ENCODE measurements at regions not wholly inside any gene's neighbourhood (a gene's known extent, or its start where the extent isn't known, plus 50 kb on each side); places are given as distances from the start of the nearest gene placed in this dataset.
"Not testable (repeated sequence)": the region's sequence is repeated elsewhere in the genome, so short reads cannot be mapped to it uniquely, and the experiment has no call there.

GRCh38 chrY:18237580-18237979 is 212.0 kb downstream of the CDY2A start:
- H3K27me3 ChIP-seq (ENCODE audit: control insufficient read depth in 1 of 2, insufficient read depth in 2 of 2, low read length in 2 of 2); H3K4me3 ChIP-seq (ENCODE audit: low read length); H3K27ac Mint-ChIP-seq; H3K36me3 ChIP-seq (ENCODE audit: insufficient read depth, low read length); H3K4me1 Mint-ChIP-seq (ENCODE audit: low read depth); ATAC-seq (ENCODE audit: poor library complexity); intact Hi-C loops (cut with DNase I, micrococcal nuclease); DNase-seq; H3K9me3 Mint-ChIP-seq; H3K36me3 Mint-ChIP-seq (ENCODE audit: low read depth); H3K4me3 Mint-ChIP-seq; H3K27ac ChIP-seq (ENCODE audit: low read depth in 1 of 2, low read length in 2 of 2); H3K4me1 ChIP-seq (ENCODE audit: insufficient read depth, low read length); CTCF ChIA-PET; H3K27me3 Mint-ChIP-seq; POLR2A ChIA-PET; H3K9me3 ChIP-seq (ENCODE audit: control insufficient read depth in 1 of 2, insufficient read depth in 1 of 2, low read length in 2 of 2): not testable (repeated sequence)

- H3K4me1 Mint-ChIP-seq (ENCODE audit: low read depth); H3K4me3 ChIP-seq (ENCODE audit: low read length); ATAC-seq (ENCODE audit: poor library complexity); H3K27me3 ChIP-seq (ENCODE audit: control insufficient read depth in 1 of 2, insufficient read depth in 2 of 2, low read length in 2 of 2); H3K27ac Mint-ChIP-seq; POLR2A ChIA-PET; H3K27ac ChIP-seq (ENCODE audit: low read depth in 1 of 2, low read length in 2 of 2); DNase-seq; intact Hi-C loops (cut with DNase I, micrococcal nuclease); H3K27me3 Mint-ChIP-seq; CTCF ChIA-PET; H3K4me1 ChIP-seq (ENCODE audit: insufficient read depth, low read length); H3K4me3 Mint-ChIP-seq; H3K9me3 ChIP-seq (ENCODE audit: control insufficient read depth in 1 of 2, insufficient read depth in 1 of 2, low read length in 2 of 2); H3K9me3 Mint-ChIP-seq; H3K36me3 ChIP-seq (ENCODE audit: insufficient read depth, low read length); H3K36me3 Mint-ChIP-seq (ENCODE audit: low read depth): not testable (repeated sequence)
Measured at GRCh38 chrY:18262562-18262961, 237.0 kb downstream of the CDY2A start.

GRCh38 chrY:18271126-18271525 is 245.5 kb downstream of the CDY2A start:
- H3K4me1 Mint-ChIP-seq (ENCODE audit: low read depth); H3K4me3 ChIP-seq (ENCODE audit: low read length); H3K36me3 Mint-ChIP-seq (ENCODE audit: low read depth); DNase-seq; H3K27me3 Mint-ChIP-seq; POLR2A ChIA-PET; H3K27me3 ChIP-seq (ENCODE audit: control insufficient read depth in 1 of 2, insufficient read depth in 2 of 2, low read length in 2 of 2); ATAC-seq (ENCODE audit: poor library complexity); H3K36me3 ChIP-seq (ENCODE audit: insufficient read depth, low read length); H3K4me3 Mint-ChIP-seq; H3K9me3 Mint-ChIP-seq; H3K9me3 ChIP-seq (ENCODE audit: control insufficient read depth in 1 of 2, insufficient read depth in 1 of 2, low read length in 2 of 2); H3K27ac Mint-ChIP-seq; H3K27ac ChIP-seq (ENCODE audit: low read depth in 1 of 2, low read length in 2 of 2); CTCF ChIA-PET; intact Hi-C loops (cut with DNase I, micrococcal nuclease); H3K4me1 ChIP-seq (ENCODE audit: insufficient read depth, low read length): not testable (repeated sequence)

- H3K4me3 Mint-ChIP-seq; POLR2A ChIA-PET; H3K36me3 ChIP-seq (ENCODE audit: insufficient read depth, low read length); H3K4me1 ChIP-seq (ENCODE audit: insufficient read depth, low read length); H3K9me3 Mint-ChIP-seq; intact Hi-C loops (cut with DNase I, micrococcal nuclease); ATAC-seq (ENCODE audit: poor library complexity); H3K4me1 Mint-ChIP-seq (ENCODE audit: low read depth); H3K27ac ChIP-seq (ENCODE audit: low read depth in 1 of 2, low read length in 2 of 2); H3K27me3 Mint-ChIP-seq; H3K9me3 ChIP-seq (ENCODE audit: control insufficient read depth in 1 of 2, insufficient read depth in 1 of 2, low read length in 2 of 2); H3K27ac Mint-ChIP-seq; H3K27me3 ChIP-seq (ENCODE audit: control insufficient read depth in 1 of 2, insufficient read depth in 2 of 2, low read length in 2 of 2); H3K36me3 Mint-ChIP-seq (ENCODE audit: low read depth); H3K4me3 ChIP-seq (ENCODE audit: low read length); DNase-seq; CTCF ChIA-PET: not testable (repeated sequence)
Measured at GRCh38 chrY:18294353-18294752, 252.2 kb upstream of the HSFY1 start.

- H3K4me3 ChIP-seq (ENCODE audit: low read length); POLR2A ChIA-PET; H3K27ac ChIP-seq (ENCODE audit: low read depth in 1 of 2, low read length in 2 of 2); H3K27ac Mint-ChIP-seq; H3K4me1 ChIP-seq (ENCODE audit: insufficient read depth, low read length); H3K9me3 Mint-ChIP-seq; H3K4me1 Mint-ChIP-seq (ENCODE audit: low read depth); DNase-seq; CTCF ChIA-PET; H3K36me3 Mint-ChIP-seq (ENCODE audit: low read depth); intact Hi-C loops (cut with DNase I, micrococcal nuclease); H3K36me3 ChIP-seq (ENCODE audit: insufficient read depth, low read length); H3K27me3 ChIP-seq (ENCODE audit: control insufficient read depth in 1 of 2, insufficient read depth in 2 of 2, low read length in 2 of 2); H3K27me3 Mint-ChIP-seq; H3K9me3 ChIP-seq (ENCODE audit: control insufficient read depth in 1 of 2, insufficient read depth in 1 of 2, low read length in 2 of 2); ATAC-seq (ENCODE audit: poor library complexity); H3K4me3 Mint-ChIP-seq: not testable (repeated sequence)
Measured at GRCh38 chrY:18298461-18298860, 248.1 kb upstream of the HSFY1 start.

GRCh38 chrY:18306344-18306743 is 240.2 kb upstream of the HSFY1 start:
- H3K36me3 ChIP-seq (ENCODE audit: insufficient read depth, low read length); H3K36me3 Mint-ChIP-seq (ENCODE audit: low read depth); H3K9me3 Mint-ChIP-seq; CTCF ChIA-PET; H3K4me1 ChIP-seq (ENCODE audit: insufficient read depth, low read length); H3K4me1 Mint-ChIP-seq (ENCODE audit: low read depth); ATAC-seq (ENCODE audit: poor library complexity); intact Hi-C loops (cut with DNase I, micrococcal nuclease); H3K27me3 Mint-ChIP-seq; H3K4me3 Mint-ChIP-seq; H3K4me3 ChIP-seq (ENCODE audit: low read length); H3K27me3 ChIP-seq (ENCODE audit: control insufficient read depth in 1 of 2, insufficient read depth in 2 of 2, low read length in 2 of 2); H3K27ac Mint-ChIP-seq; POLR2A ChIA-PET; H3K9me3 ChIP-seq (ENCODE audit: control insufficient read depth in 1 of 2, insufficient read depth in 1 of 2, low read length in 2 of 2); DNase-seq; H3K27ac ChIP-seq (ENCODE audit: low read depth in 1 of 2, low read length in 2 of 2): not testable (repeated sequence)

- H3K4me1 Mint-ChIP-seq (ENCODE audit: low read depth); H3K36me3 Mint-ChIP-seq (ENCODE audit: low read depth); H3K4me1 ChIP-seq (ENCODE audit: insufficient read depth, low read length); intact Hi-C loops (cut with DNase I, micrococcal nuclease); DNase-seq; CTCF ChIA-PET; H3K9me3 Mint-ChIP-seq; H3K27ac Mint-ChIP-seq; H3K9me3 ChIP-seq (ENCODE audit: control insufficient read depth in 1 of 2, insufficient read depth in 1 of 2, low read length in 2 of 2); H3K27ac ChIP-seq (ENCODE audit: low read depth in 1 of 2, low read length in 2 of 2); H3K4me3 ChIP-seq (ENCODE audit: low read length); H3K27me3 ChIP-seq (ENCODE audit: control insufficient read depth in 1 of 2, insufficient read depth in 2 of 2, low read length in 2 of 2); POLR2A ChIA-PET; H3K4me3 Mint-ChIP-seq; H3K36me3 ChIP-seq (ENCODE audit: insufficient read depth, low read length); ATAC-seq (ENCODE audit: poor library complexity); H3K27me3 Mint-ChIP-seq: not testable (repeated sequence)
Measured at GRCh38 chrY:18311853-18312252, 234.7 kb upstream of the HSFY1 start.
